ENCODE measurements at regions not wholly inside any gene's neighbourhood (a gene's known extent, or its start where the extent isn't known, plus 50 kb on each side); places are given as distances from the start of the nearest gene placed in this dataset.

GRCh38 chr4:112966701-112967488, 82.6 kb upstream of the ANK2 start:
- TF ChIP-seq, protein P1, sequence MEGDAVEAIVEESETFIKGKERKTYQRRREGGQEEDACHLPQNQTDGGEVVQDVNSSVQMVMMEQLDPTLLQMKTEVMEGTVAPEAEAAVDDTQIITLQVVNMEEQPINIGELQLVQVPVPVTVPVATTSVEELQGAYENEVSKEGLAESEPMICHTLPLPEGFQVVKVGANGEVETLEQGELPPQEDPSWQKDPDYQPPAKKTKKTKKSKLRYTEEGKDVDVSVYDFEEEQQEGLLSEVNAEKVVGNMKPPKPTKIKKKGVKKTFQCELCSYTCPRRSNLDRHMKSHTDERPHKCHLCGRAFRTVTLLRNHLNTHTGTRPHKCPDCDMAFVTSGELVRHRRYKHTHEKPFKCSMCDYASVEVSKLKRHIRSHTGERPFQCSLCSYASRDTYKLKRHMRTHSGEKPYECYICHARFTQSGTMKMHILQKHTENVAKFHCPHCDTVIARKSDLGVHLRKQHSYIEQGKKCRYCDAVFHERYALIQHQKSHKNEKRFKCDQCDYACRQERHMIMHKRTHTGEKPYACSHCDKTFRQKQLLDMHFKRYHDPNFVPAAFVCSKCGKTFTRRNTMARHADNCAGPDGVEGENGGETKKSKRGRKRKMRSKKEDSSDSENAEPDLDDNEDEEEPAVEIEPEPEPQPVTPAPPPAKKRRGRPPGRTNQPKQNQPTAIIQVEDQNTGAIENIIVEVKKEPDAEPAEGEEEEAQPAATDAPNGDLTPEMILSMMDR (conservative IDR thresholded peaks at IDR 0.05; ENCODE audit: low read depth, low read length), result no peak
- no peak for TF ChIP-seq SMC3 (IDR thresholded peaks at IDR 0.05; ENCODE audit: low read depth, low read length)
- no peak for TF ChIP-seq CHD1 (IDR thresholded peaks at IDR 0.05; ENCODE audit: low read depth, low read length)
- no peak for TF ChIP-seq BHLHE40 (IDR thresholded peaks at IDR 0.05; ENCODE audit: low read depth, low read length)
- no peak for TF ChIP-seq POLR2A (IDR thresholded peaks at IDR 0.05; ENCODE audit: low read depth, low read length)
- TF ChIP-seq RAD21 (IDR thresholded peaks at IDR 0.05; ENCODE audit: low read length), result no peak
- TF ChIP-seq MXI1 (IDR thresholded peaks at IDR 0.05; ENCODE audit: borderline replicate concordance, low read depth, low read length), result no peak
- TF ChIP-seq MAZ (IDR thresholded peaks at IDR 0.05; ENCODE audit: borderline replicate concordance, low read depth, low read length), result no peak
- TF ChIP-seq RFX5 (IDR thresholded peaks at IDR 0.05; ENCODE audit: low read depth, low read length), result no peak
- no peak for TF ChIP-seq ELK1 (IDR thresholded peaks at IDR 0.05; ENCODE audit: borderline replicate concordance, low read depth, low read length)
- no peak for TF ChIP-seq MAFK (IDR thresholded peaks at IDR 0.05; ENCODE audit: low read depth, low read length)
- TF ChIP-seq RCOR1 (IDR thresholded peaks at IDR 0.05; ENCODE audit: insufficient replicate concordance, low read length), result no peak
- TF ChIP-seq, protein P2, sequence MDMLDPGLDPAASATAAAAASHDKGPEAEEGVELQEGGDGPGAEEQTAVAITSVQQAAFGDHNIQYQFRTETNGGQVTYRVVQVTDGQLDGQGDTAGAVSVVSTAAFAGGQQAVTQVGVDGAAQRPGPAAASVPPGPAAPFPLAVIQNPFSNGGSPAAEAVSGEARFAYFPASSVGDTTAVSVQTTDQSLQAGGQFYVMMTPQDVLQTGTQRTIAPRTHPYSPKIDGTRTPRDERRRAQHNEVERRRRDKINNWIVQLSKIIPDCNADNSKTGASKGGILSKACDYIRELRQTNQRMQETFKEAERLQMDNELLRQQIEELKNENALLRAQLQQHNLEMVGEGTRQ (IDR thresholded peaks at IDR 0.05; ENCODE audit: low read depth, low read length), result no peak
- TF ChIP-seq CEBPB (IDR thresholded peaks at IDR 0.05; ENCODE audit: low read depth, low read length), result no peak

Data from IMR-90 (cell line).